Stomach (tissue), 4 donors: ENCODE measurements at regions not wholly inside any gene's neighbourhood (a gene's known extent, or its start where the extent isn't known, plus 50 kb on each side); places are given as distances from the start of the nearest gene placed in this dataset.

Source experiments
- CTCF ChIP-seq, 7 experiments: fragments of 450-650 bp in 4 of 7; fragments of 200-600 bp in 3 of 7; sonication (generic) in 3 of 7; IDR thresholded peaks; one replicate each; pipeline ENCODE4 v1.5.1; 2016 to 2019; ENCODE audit warnings: antibody characterized with exemption in 7 of 7, control low read depth in 2 of 7, mild to moderate bottlenecking in 1 of 7
- POLR2A ChIP-seq, 4 donors: fragments of 450-650 bp; IDR thresholded peaks; one replicate each; pipeline ENCODE4 v1.6.1; 2016; ENCODE audit warnings: antibody characterized with exemption in 4 of 4, control low read depth in 2 of 4, mild to moderate bottlenecking in 1 of 4, moderate library complexity in 1 of 4
- POLR2AphosphoS5 ChIP-seq, 3 donors: sonication (generic); formaldehyde crosslinking; IDR thresholded peaks; one replicate each; pipeline ENCODE4 v1.6.1; 2016; ENCODE audit warnings: antibody characterized with exemption in 3 of 3

GRCh38 chr13:111883571-111884343 lies 183.2 kb upstream of the SOX1 start:
- TF ChIP-seq CTCF (IDR thresholded peaks at IDR 0.05) (no peak), POLR2A (IDR thresholded peaks at IDR 0.05) (no peak), POLR2AphosphoS5 (IDR thresholded peaks at IDR 0.05) (no peak)
